Adrenal gland (tissue), 9 donors: ENCODE measurements at regions not wholly inside any gene's neighbourhood (a gene's known extent, or its start where the extent isn't known, plus 50 kb on each side); places are given as distances from the start of the nearest gene placed in this dataset.

Experiments
- DNase-seq, 7 donors: peaks; one replicate each; pipeline ENCODE4 v3.0.0-alpha.2; 2019 to 2020
- H3K27ac ChIP-seq, 5 donors: fragments of 200-600 bp; sonication (generic) in 4 of 5; 1 replicate in 3 of 5; 2 replicates in 2 of 5; pipeline versions ENCODE4 v1.5.1 to v1.8.0; 2016 to 2020; ENCODE audit warnings: mild to moderate bottlenecking in 1 of 5
- H3K27me3 ChIP-seq: fragments of 200-600 bp; 2 replicates; pipeline ENCODE4 v1.8.0; 2021
- H3K36me3 ChIP-seq, 2 donors: fragments of 200-600 bp; replicated peaks in 1 of 2; 1 replicate in 1 of 2; 2 replicates in 1 of 2; pipeline versions ENCODE4 v1.5.1 to v1.8.0; 2018 to 2022
- H3K4me1 ChIP-seq, 2 donors: fragments of 200-600 bp; replicated peaks in 1 of 2; 1 replicate in 1 of 2; 2 replicates in 1 of 2; pipeline versions ENCODE4 v1.5.1 to v1.8.0; 2018 to 2021
- H3K4me3 ChIP-seq, 4 donors: fragments of 200-600 bp; sonication (generic) in 3 of 4; one replicate each; pipeline ENCODE4 v1.5.1; 2016 to 2018
- H3K9me3 ChIP-seq, 3 donors: fragments of 200-600 bp; sonication (generic) in 1 of 3; replicated peaks in 1 of 3; 1 replicate in 2 of 3; 2 replicates in 1 of 3; pipeline versions ENCODE4 v1.5.1 to v1.8.0; 2016 to 2021
- CTCF ChIP-seq, 6 experiments: fragments of 450-650 bp in 4 of 6; fragments of 200-600 bp in 2 of 6; sonication (generic) in 1 of 6; IDR thresholded peaks; 1 replicate in 5 of 6; 2 replicates in 1 of 6; pipeline versions ENCODE4 v1.5.1 to v1.8.0; 2016 to 2021; ENCODE audit warnings: antibody characterized with exemption in 6 of 6, mild to moderate bottlenecking in 2 of 6, moderate library complexity in 1 of 6
- POLR2A ChIP-seq, 2 donors: fragments of 450-650 bp; IDR thresholded peaks; one replicate each; pipeline ENCODE4 v1.6.1; 2017; ENCODE audit warnings: antibody characterized with exemption in 2 of 2, mild to moderate bottlenecking in 2 of 2, moderate library complexity in 1 of 2
- WGBS, 4 donors: extraction: QIAGEN DNeasy Blood & Tissue Kit in 2 of 4; methylation state at CpG; one replicate each; pipeline versions ENCODE4 v1.1.5 to v1.1.7; 2013 to 2017; 5-methylcytosine and 5-hydroxymethylcytosine counted together
- intact Hi-C, 2 donors: fragments of 100-400 bp; cut with DNase I; formaldehyde crosslinking; loops; one replicate each; pipeline versions ENCODE4 v1.14.1 to v1.15.0; 2022 to 2023
- donor health status: healthy with polysubstance abuse.
- donor health status: Bipolar disorder and iron deficiency.
- donor health status: DM: yes; HTN: yes; CAD: no.
- donor health status: DM: no; HTN: no; CAD: no.
- donor health status: DM: no; HTN: no; CAD: no.

- H3K36me3 ChIP-seq, result no peaks in the 10 kb centered on the region
- intact Hi-C loops, result no loop called here
Measured at GRCh38 chr1:101652484-101652883, 344.2 kb downstream of the OLFM3 start.

GRCh38 chr1:101653482-101653946, 343.2 kb downstream of the OLFM3 start:
- H3K36me3 ChIP-seq, result no peaks in the 10 kb centered on the region
- WGBS, 4 donors, result 7 to 23% (median 10%) methylated on average over 3 of the region's 3 CpGs
- H3K27me3 ChIP-seq, result no peaks in the 10 kb centered on the region
- no peak overlapping the region for H3K4me3 ChIP-seq
- peaks cover 0 to 5% (median 4%) of the 10 kb centered on the region in 3 donors for H3K9me3 ChIP-seq
- H3K4me1 ChIP-seq, result no peaks in the 10 kb centered on the region
- no peak for TF ChIP-seq POLR2A (IDR thresholded peaks at IDR 0.05)
- no peak for TF ChIP-seq CTCF (IDR thresholded peaks at IDR 0.05)
- intact Hi-C loops, result no loop called here
- DNase-seq, result no peak
- H3K27ac ChIP-seq, result no peak overlapping the region

More at GRCh38 chr1:101652484-101652883, 344.2 kb downstream of the OLFM3 start:
- Histone ChIP-seq H3K4me3 (no peak overlapping the region), H3K27ac (no peak overlapping the region), H3K27me3 (no peaks in the 10 kb centered on the region), H3K9me3 (peaks cover 0 to 5% (median 4%) of the 10 kb centered on the region in 3 donors), H3K4me1 (no peaks in the 10 kb centered on the region)
- 73 to 84% (median 81%) methylated on average over 3 of the region's 3 CpGs for WGBS, 4 donors
- no peak for TF ChIP-seq CTCF (IDR thresholded peaks at IDR 0.05)
- no peak for TF ChIP-seq POLR2A (IDR thresholded peaks at IDR 0.05)
- DNase-seq, result no peak

- no peak overlapping the region for H3K4me3 ChIP-seq
- 76 to 88% (median 81%) methylated on average over 3 of the region's 3 CpGs for WGBS, 4 donors
- H3K27me3 ChIP-seq, result no peaks in the 10 kb centered on the region
- H3K9me3 ChIP-seq, result no peaks in the 10 kb centered on the region
- H3K27ac ChIP-seq, result no peak overlapping the region
- TF ChIP-seq CTCF (IDR thresholded peaks at IDR 0.05), result no peak
- no peak for TF ChIP-seq POLR2A (IDR thresholded peaks at IDR 0.05)
- intact Hi-C loops, result no loop called here
- no peaks in the 10 kb centered on the region for H3K4me1 ChIP-seq
- no peaks in the 10 kb centered on the region for H3K36me3 ChIP-seq
- DNase-seq, result no peak
Measured at GRCh38 chr1:101664726-101665125, 332.0 kb downstream of the OLFM3 start.

- Histone ChIP-seq H3K4me1 (no peaks in the 10 kb centered on the region), H3K27ac (no peak overlapping the region), H3K4me3 (no peak overlapping the region), H3K27me3 (no peaks in the 10 kb centered on the region), H3K36me3 (no peaks in the 10 kb centered on the region), H3K9me3 (no peaks in the 10 kb centered on the region)
- TF ChIP-seq POLR2A (IDR thresholded peaks at IDR 0.05) (no peak), CTCF (IDR thresholded peaks at IDR 0.05) (no peak)
- WGBS, 4 donors, result 55 to 62% (median 59%) methylated on average over 2 of the region's 2 CpGs
- no peak for DNase-seq
- intact Hi-C loops, result no loop called here
Measured at GRCh38 chr1:101667761-101668160, 329.0 kb downstream of the OLFM3 start.
